HEK293T (cell line): ENCODE measurements at regions not wholly inside any gene's neighbourhood (a gene's known extent, or its start where the extent isn't known, plus 50 kb on each side); places are given as distances from the start of the nearest gene placed in this dataset.

Source experiments
- ARNT ChIP-seq: fragments of 450-650 bp; IDR thresholded peaks from 2 replicates; pipeline ENCODE4 v1.6.1; 2017; ENCODE audit warnings: mild to moderate bottlenecking
- BHLHE40 ChIP-seq: fragments of 450-650 bp; IDR thresholded peaks from 2 replicates; pipeline ENCODE4 v1.6.1; 2016; ENCODE audit warnings: mild to moderate bottlenecking, moderate library complexity, borderline replicate concordance
- CTBP1 ChIP-seq: fragments of 450-650 bp; IDR thresholded peaks from 2 replicates; pipeline ENCODE4 v1.6.1; 2016; ENCODE audit warnings: borderline replicate concordance
- ELF4 ChIP-seq: fragments of 450-650 bp; IDR thresholded peaks from 2 replicates; pipeline ENCODE4 v1.6.1; 2017; ENCODE audit warnings: antibody characterized with exemption
- FOXA1 ChIP-seq: fragments of 450-650 bp; IDR thresholded peaks from 2 replicates; pipeline ENCODE4 v1.6.1; 2016; ENCODE audit warnings: mild to moderate bottlenecking
- FOXK2 ChIP-seq: fragments of 450-650 bp; IDR thresholded peaks from 2 replicates; pipeline ENCODE4 v1.6.1; 2016; ENCODE audit warnings: mild to moderate bottlenecking
- FOXM1 ChIP-seq: fragments of 450-650 bp; IDR thresholded peaks from 2 replicates; pipeline ENCODE4 v1.6.1; 2017; ENCODE audit warnings: mild to moderate bottlenecking, borderline replicate concordance
- HDGF ChIP-seq: fragments of 450-650 bp; IDR thresholded peaks from 2 replicates; pipeline ENCODE4 v1.6.1; 2017; ENCODE audit warnings: antibody characterized with exemption, borderline replicate concordance
- NFRKB ChIP-seq: fragments of 450-650 bp; IDR thresholded peaks from 2 replicates; pipeline ENCODE4 v1.6.1; 2016; ENCODE audit warnings: mild to moderate bottlenecking, moderate library complexity
- PKNOX1 ChIP-seq: fragments of 450-650 bp; IDR thresholded peaks from 2 replicates; pipeline ENCODE4 v1.6.1; 2016
- SP1 ChIP-seq: fragments of 450-650 bp; IDR thresholded peaks from 2 replicates; pipeline ENCODE4 v1.6.1; 2017
- SUZ12 ChIP-seq: fragments of 450-650 bp; IDR thresholded peaks from 2 replicates; pipeline ENCODE4 v1.6.1; 2016; ENCODE audit warnings: mild to moderate bottlenecking
- TARDBP ChIP-seq: fragments of 450-650 bp; IDR thresholded peaks from 2 replicates; pipeline ENCODE4 v1.6.1; 2016
- ZNF384 ChIP-seq: fragments of 450-650 bp; IDR thresholded peaks from 2 replicates; pipeline ENCODE4 v1.6.1; 2016

- TF ChIP-seq TARDBP: no peak
- no peak for TF ChIP-seq PKNOX1
- no peak for TF ChIP-seq FOXA1
- TF ChIP-seq CTBP1: no peak
- TF ChIP-seq BHLHE40: no peak
- no peak for TF ChIP-seq SUZ12
- TF ChIP-seq ELF4: no peak
- TF ChIP-seq NFRKB: no peak
- no peak for TF ChIP-seq ZNF384
- no peak for TF ChIP-seq HDGF
- TF ChIP-seq FOXM1: no peak
- no peak for TF ChIP-seq SP1
- no peak for TF ChIP-seq FOXK2
- no peak for TF ChIP-seq ARNT
Measured at GRCh38 chr2:877747-878146, 72.9 kb upstream of the SNTG2 start.
